Stimulated activated naive CD8-positive, alpha-beta T cell treated with anti-CD3 and anti-CD28 coated beads, Interleukin-15, Interleukin-2, amounts not matched to agents 100 U/mL and 50 U/mL, for 24 hours (primary cell): ENCODE measurements at regions not wholly inside any gene's neighbourhood (a gene's known extent, or its start where the extent isn't known, plus 50 kb on each side); places are given as distances from the start of the nearest gene placed in this dataset.

Experiments used
- ATAC-seq: fragments of 150-1000 bp; cut with Tn5 transposase; one replicate; pipeline ENCODE4 v1.10.0; 2021
- DNase-seq: peaks from one replicate; pipeline ENCODE4 v3.0.0; 2021

DNA sequence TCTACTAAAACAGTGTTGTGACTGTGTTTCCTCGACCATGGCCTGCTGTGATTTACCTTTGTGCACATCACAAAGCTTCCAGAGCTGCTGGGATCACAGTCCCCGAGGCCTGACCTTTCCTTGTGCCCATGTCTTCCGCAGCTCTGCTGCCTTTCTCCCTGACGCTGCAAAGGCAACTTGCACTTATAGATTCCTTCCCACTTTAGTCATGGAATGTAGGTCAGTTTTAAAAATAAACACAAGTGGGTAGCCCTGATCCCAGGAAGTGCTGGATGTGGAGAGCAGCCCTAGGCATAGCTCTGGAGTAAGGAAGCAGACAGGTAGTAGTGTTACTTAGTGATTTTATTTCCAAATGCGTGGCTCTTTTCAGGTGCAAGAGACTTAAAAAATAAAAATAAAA is 825.7 kb downstream of the AACS start:
- DNase-seq (no peak), ATAC-seq (no peak)

DNA sequence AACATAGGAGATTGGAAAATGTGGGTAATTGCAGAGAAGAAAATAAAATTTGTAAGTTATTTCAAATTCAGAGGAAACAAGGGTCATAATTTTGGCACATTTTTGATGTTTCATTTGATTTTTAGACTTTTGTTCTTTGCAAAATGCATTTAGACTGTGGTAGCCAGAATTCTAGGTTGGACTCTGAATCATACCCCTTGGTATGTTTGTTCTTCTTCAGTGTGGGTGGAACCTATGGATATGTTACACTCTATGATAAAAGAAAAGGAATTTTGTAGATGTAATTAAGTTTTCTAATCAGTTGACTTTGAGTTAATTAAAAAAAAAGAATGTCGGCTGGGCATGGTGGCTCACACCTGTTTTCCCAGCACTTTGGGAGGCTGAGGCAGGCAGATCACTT is 827.0 kb downstream of the AACS start:
- DNase-seq, result no peak
- no peak for ATAC-seq

DNA sequence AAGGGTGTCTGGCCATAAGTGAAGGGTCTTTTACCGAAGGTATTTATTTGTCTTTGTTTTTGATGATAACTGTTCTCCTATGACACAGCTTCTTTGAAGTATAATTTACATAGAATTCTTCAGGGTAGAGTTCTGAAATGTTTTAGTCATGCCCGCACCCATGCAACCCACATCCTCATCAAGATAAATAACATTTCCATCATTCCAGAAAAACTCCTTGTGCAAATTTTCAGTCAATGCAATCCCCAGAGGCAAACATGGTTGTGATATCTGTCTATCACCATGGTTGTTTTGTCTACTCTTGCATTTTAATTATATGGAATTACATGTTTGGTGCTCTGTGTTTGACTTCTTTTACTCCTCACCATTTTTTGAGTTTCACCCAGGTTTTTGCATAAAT is 837.8 kb downstream of the AACS start:
- DNase-seq (no peak), ATAC-seq (no peak)

DNA sequence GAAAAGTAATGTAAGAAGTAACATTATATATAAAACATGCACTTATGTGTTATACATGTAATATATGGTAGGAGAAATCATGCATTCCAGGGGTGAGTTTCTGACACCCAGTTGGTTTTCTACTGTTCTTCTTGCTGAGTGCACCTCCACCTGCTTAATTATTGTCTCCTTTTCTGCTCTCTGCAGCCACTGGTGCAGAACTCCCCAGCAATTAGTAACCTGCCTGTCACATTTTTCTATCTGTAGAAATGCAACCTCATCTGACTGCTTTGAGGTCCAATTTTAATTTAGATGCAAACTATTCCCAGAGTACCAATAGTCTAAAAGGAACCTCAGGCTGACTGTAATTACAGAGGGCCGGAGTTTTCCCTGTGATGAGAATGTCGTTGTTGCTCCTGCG is 842.1 kb downstream of the AACS start:
- no peak for DNase-seq
- no peak for ATAC-seq

DNA sequence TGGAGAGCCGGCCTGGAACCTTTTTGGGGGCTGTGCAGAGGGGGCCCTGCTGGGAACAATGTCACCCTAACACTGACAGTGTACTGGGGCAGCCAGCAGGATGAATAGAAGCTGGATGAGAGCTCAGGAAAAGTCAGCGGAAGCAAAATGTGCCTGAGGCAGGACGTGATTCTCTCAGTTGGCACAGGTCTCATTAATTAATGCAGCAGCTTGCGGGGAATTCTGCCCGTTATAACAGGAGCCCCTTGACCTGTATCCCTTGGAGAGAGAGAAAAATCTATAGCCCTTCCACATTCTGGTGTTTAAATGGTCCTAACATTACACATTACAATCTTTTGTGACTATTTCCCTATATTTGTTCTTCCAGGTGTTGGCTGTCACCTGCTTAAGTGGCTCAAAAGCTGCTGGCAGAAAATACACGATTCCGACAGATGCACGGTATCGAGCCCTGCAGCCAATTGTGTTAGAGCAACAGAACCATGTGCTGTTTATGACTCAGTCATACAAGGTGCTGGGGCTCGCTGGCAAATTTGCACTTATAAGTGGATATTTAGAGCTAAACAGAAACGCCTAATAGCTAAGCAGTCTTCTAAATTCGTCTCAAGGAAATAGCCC is 854.7 kb downstream of the AACS start:
- ATAC-seq (no peak), DNase-seq (no peak)

DNA sequence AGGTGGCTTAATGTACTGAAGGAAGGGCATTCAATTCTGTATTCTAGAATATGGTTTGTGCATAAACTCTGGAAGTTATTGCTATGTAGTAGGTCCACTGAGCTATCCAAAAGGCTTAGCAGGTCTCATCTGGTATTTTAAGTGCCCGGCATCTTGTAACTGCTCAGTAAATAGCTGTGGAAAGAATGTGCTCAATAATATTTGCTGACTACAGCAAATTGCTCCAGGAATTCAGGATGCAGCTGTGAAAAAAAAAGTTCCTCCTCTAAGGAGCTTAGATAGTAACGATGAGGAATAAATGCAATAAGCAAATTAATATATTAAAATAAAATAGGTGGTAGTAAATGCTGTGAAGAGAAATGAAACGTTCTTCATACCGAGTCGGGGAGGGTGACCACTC is 857.1 kb downstream of the AACS start:
- ATAC-seq (no peak), DNase-seq (no peak)

DNA sequence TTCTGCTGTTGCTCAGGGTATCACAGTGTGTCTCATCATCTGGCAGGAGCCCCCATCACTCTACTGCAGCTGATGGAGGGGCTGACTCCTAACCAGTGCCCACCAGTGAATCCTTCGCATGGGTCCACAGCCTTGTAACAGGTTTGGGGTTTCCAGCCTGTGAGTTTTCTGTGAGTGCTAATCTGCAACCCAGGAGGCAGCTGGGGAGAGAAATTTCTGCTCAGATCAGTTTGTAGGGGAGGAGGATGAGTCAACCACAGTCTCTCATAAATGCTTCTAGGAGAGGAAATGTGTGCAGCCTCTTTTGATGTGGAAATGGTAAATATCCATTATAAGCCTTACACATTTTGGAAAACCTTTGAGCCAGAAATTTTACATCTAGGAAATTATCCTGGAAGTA is 871.3 kb downstream of the AACS start:
- DNase-seq (no peak), ATAC-seq (no peak)

DNA sequence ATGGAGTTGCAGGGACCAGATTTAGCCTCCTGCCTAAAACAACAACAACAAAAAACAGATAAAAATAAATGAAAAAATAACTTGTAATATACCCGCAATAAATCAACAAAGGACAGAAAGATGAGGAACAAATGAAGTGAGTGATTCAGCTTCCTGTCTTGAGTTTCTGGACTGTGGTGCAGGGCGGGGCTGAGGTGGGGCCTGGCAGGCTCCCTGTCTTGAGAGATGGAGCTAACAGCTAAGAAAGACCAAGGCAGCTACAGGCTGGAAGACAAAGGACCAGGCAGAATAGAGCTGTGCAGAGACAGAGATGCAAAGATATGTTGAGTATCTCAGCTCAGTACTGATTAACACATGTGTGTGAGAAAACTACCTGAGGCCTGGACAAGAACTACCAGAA is 879.2 kb downstream of the AACS start:
- ATAC-seq, result no peak
- no peak for DNase-seq

DNA sequence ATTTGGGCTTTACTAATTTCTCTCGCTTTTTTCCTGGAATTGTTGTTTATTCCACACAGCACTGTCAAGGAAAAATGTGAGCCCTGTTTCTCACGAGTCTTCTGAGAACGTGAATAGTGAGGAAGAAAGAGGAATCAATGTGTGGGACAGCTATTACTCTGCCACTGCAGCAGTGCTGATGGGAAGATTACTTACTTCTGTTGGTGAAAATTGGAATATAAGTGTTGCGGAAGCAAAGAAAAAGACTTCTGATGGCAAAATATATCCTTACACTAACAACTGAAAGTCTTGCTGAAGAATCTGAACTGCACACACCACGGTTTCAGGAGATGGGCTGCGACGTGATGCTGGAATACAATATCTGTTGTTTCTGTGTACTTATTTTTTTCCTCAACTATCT is 884.2 kb downstream of the AACS start:
- DNase-seq, result no peak
- no peak for ATAC-seq

DNA sequence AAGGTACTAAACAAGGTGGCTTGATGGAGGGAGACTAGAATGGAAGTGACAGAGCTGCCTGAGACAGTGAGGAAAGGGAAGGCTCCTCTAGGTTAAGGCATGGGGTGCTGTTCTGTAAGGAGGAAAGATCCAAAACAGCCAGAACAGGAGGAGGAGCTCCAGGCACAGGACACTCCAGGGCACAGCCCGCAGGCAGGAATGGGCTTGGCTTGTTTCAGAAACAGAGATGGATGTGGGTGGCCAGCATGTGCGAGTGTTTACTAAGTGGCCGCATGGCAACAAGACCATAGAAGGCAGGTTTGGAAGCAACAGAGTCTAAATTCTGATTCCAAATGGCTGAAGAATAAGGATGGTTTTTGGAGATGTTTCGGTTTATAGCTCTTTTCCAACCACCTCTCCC is 889.1 kb downstream of the AACS start:
- DNase-seq, result no peak
- no peak for ATAC-seq

DNA sequence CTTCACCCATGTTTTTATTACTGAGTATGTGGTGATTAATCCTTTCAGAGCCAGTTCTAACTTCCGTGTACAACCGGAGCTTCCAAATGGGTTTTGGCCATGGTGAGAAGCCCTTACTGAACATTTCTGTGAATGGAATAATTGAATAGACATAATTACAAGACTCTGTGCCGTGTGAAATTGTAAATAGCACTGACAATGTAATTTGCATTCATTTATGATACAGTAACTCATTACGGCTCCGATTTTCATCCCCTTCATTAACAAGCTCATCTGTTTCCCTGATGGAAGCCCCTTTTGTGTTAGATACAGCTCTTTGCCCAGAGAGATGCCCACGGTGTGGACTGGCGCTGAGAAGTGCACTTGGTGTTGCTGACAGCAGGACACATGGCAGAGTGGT is 891.0 kb downstream of the AACS start:
- ATAC-seq (no peak), DNase-seq (no peak)

DNA sequence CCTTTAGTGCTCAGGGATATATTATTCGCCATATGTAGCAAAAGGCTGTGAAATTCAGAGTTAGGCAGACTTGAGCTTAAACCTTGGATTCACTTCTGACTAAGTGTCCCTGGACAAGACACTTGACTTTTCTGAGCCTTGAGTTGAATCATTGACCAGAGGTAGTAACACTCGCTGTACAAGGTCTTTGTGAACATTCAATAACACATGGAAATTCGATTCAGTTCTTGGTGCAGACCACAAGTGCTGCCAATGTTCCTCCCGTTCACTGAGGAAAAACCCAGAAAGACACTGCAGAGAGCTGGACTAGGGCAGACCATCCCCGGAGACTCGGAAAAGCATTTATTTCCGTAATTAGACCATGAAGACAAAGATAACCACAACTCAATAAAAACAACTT is 901.4 kb downstream of the AACS start:
- DNase-seq, result no peak
- ATAC-seq, result no peak

DNA sequence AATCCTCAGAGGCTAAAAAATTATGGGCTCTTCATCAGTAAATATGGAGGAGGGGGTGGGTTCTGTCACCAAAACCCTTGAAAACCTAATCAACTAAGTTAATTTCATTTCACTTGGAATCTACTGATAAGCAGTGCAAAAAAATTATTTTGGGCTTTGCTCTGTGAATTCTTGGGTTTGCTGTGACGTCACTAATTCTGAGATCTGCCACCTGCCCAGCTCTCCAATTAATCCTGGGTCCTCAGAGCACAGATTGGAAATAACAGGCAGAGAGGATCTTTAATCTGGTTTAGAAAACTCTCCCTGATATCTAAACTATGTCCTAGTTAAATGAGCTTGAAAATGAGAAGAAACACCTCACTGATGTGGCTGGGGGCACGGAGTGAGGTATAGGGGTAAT is 903.2 kb downstream of the AACS start:
- DNase-seq, result no peak
- no peak for ATAC-seq

DNA sequence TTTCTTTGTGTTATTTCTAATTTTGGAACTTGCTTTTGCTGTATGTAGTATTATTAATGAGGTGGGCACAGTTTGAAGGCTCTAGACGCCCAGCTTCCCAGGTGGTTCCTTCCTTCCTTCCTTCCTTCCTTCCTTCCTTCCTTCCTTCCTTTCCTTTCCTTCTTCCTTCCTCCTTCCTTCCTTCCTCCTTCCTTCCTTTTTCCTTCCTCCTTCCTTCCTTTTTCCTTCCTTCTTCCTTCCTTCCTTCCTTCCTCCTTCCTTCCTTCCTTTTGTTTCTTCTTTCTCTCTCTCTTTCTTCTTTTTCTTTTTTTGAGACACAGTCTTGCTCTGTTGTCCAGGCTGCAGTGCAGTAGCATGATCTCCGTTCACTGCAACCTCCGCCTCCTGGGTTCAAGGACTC is 906.7 kb downstream of the AACS start:
- DNase-seq (no peak), ATAC-seq (no peak)

DNA sequence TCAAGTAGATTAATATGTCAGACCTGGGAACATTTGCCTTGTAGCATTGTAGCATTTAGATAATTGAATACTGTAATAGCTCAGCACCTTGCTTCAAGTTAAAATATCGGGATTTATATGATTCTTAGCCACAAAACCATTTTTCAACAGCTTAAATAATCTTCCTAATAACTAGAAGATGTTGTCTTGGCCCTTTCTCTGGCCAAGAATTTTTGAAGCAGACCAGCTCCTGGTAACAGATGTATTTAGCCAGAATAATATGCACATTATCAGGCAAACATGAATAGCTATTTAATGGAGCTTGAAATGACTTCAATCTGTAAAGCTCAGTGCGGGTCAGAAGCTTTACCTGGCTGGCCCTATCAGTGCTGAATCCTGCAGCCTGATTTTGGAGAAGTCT is 913.1 kb downstream of the AACS start:
- ATAC-seq (no peak), DNase-seq (no peak)

DNA sequence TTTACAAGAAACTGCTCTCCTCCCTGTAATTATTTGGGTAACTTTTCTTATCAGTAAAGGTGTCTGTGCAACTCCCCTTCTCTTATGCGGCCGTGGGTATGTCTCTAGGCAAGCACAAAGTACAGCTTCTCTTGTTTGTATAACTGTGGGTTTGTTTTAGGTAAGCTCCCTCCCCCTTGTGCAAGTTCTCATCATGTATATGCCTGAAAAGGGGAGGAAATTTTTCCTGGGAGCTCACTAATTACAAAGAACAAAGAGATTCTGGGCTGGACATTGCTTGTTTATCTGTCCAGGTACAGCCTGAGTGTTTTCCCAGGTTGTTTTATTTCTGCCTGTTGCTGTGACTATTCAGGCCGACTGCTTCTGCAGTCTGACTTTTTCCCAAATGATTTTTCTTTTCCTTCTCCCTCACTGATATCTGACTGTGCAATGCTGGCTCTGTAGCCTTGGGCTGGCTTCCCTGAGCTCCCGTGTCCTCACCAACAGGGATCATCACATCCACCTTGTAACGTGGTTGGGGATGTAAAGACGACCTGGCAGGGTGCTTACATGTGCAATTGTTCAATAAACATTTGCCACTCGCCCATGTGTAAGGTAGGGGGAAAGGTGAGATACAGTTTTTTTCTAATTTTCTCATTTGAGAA is 916.5 kb downstream of the AACS start:
- DNase-seq (no peak), ATAC-seq (no peak)

DNA sequence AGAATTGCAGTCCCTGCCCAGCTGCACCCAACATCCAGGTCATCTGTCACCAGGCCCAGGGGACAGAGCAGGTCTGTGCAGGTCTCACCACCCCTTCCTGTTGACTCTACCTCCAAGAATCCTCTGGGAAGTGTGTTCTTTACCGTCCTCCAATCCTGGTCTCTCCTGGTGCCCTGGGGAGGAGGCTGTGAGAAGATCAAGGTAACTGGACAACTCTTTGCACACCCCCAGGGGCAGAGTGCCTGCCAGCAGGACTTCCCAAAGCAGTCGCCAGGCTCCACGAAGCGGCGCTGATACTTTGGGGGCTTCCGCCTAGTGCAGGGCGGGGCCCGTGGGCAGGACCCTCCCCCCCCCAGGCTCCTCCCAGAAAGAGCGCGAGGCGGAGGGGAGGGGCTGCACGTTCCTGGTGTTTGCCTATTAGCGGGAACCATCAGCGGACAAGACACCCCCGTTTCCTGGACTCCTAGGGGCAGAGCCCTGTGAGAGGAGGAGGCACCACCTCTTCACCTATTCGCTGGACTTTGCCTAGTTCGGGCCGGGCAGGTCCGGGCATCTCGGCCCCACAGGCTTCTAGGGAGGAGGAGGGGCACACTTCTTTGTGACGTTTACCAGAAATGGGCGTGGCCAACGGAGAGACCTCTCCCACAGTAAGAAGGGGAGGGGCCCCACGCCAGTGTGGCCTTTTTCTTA is 918.0 kb downstream of the AACS start:
- ATAC-seq, result no peak
- no peak for DNase-seq

DNA sequence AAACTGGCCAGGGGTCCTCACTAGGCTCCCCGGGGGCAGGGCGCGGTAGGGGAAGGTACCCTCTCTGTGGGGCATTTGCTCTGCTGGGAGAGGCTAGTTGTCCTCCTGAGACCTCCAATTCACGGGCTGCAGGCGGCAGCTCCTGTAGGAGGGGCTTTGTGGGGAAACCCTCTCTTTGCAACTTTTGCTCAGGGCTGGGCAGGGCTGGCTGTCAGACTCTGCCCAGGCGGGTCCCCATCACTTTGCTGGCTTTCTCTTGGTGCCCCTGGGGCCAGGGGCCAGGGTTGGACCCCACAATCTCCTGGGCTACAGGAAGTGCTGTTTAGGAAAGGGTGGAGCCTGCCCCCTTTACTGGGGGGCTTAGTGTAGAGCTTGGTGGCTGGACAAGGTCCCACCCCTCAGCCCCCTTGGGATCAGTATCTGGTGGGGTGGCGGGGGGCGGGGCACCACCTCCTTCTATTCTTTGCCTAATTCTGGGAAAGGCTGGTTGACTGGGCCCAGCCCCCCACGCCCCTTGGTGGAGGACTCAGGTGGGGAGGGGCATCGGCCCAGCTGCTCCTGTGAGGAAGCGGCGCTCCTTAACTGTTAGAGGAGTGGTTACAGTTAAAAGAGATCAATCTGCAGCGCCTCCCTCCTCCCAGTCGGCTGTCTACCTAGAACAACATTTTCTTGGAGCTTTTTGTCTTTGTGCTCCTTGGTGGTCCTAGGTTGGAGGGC is 918.7 kb downstream of the AACS start:
- DNase-seq (no peak), ATAC-seq (no peak)

DNA sequence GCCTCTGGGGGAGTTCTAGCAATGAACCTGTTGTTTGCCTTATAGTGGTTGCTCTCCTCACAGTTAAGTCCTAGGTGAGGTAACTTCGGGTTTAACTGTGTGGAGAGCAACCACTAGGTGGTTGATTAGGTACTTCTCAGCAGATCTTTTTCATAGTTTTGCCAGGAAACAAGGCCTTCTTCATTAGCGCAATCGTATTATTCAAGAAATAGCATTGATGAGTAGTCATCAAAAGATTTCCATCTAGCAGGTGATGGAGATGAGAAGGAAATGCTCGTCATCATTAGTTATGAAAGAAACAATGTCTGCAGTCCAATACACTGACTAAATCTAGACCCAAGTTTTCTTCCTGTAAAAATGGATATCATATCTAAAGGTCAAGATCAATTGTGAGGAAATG is 923.3 kb downstream of the AACS start:
- no peak for ATAC-seq
- DNase-seq, result no peak

DNA sequence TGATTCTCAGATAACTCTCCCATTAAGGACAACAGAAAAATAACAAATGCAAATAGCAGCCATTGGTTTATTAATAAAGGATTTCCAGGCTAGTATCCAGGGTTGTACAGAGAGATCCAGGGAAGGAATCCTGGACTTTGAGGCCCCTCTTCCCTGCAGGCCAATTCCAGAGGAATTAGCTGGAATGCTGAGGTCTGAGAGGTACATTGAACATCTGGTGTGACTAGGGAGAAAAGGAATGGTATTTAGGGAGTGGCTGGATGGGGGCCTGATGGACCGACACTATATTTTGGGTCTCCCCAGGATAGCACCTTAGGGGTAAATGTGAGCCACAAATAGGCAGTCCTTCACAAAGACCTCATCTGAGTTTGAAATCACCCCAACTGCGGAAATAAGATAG is 924.5 kb downstream of the AACS start:
- DNase-seq, result no peak
- ATAC-seq, result no peak

DNA sequence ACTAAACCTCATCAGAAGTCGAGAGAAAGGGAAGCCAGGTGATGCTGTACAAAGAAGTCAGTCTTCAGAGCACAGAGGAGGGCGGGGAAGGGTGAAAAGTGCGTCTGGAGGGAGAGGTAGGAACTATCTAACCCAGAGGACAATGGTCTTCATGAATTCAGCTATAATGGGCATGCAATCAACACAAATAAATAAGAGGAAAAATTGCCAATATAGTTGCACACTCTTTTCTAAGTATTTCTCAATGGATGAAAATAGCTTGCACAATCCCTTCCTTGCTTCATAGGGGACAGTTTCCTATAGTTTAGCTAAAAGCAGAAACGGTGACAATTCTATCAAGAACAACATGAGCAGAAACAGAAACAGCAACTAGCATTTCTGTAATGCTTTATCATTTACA is 931.2 kb downstream of the AACS start:
- no peak for DNase-seq
- ATAC-seq, result no peak

DNA sequence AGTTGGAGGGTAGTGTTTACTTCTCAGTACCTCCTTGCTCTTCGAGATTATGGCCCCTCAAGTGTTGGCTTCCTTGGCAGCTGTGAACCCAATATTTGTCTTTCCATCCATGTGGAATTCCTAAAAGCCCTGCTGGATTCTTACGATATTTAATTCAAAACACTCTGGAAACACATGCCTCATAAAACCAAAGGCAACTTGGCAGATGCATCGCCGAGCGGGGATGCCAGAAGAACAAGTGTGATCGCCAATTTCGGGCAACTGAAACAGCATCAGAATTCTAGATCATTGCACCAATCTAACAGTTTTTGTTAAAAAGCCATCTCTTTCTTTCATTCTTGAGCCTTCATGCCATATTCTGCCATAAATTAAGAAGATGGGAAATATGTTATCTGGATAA is 934.4 kb downstream of the AACS start:
- DNase-seq (no peak), ATAC-seq (no peak)

DNA sequence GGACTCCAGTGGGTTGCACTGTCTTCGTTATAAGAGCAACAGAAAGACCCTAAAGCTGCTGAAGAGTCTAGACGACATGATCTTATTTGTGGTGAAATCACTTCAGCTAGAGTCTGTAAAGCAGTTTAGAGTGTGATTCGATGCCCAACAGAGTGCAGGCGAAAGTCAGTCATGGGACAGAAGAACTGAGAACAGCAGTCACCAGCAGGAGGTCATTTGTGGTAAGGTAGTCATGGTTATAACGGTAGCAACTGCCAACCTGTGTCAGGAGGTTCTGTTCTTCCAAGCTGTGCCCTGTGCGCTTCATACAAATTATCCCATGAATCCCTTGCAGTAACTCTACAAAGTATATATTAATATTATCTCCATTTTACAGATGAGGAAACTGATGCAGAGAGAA is 954.1 kb downstream of the AACS start:
- ATAC-seq, result no peak

DNA sequence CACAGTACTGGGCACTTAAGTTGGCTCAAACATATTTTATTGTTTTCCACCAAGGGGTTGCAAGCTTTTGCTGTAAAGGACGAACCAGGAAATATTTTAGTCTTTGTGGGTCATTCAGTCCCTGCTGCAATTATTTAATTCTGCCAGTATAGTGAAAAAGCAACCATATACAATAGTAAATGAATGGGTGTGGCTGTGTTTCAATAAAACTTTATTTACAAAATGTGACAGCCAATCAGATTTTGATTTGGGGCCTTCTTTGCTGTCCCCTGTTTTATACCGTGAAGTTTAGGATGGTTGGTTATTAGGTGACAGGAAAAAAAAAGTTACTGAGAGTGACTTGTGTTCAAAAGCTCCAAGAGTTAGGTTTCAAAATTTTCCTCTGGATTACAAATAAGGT is 956.4 kb downstream of the AACS start:
- DNase-seq (no peak), ATAC-seq (no peak)

More for the DNA sequence above, 954.1 kb downstream of the AACS start:
- DNase-seq, result no peak
